ENCODE measurements at regions not wholly inside any gene's neighbourhood (a gene's known extent, or its start where the extent isn't known, plus 50 kb on each side); places are given as distances from the start of the nearest gene placed in this dataset.
A peak's percentile ranks its signal among the peaks of the same experiment; 100 is the strongest.

DNA sequence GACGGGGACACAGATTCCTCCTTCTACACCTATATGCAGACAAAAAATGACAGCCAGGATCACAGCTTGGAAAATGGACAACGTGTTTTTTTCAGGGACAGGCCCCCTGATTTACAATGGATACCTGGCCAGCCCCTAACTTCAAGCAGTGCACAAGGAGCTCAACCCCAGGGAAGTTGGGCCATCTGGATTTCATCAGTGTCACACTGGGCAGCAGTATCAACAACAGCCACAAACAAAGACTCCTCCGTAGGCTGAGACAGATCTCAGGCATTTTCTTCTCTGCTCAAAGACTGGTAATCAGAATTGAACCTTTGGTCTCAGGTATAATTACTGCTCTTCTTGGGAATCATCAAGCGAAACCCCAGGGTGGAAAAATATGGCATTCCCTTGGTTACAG is 374.0 kb downstream of the ZNF608 start:
- no peak for DNase-seq (ENCODE audit: low read depth)

DNA sequence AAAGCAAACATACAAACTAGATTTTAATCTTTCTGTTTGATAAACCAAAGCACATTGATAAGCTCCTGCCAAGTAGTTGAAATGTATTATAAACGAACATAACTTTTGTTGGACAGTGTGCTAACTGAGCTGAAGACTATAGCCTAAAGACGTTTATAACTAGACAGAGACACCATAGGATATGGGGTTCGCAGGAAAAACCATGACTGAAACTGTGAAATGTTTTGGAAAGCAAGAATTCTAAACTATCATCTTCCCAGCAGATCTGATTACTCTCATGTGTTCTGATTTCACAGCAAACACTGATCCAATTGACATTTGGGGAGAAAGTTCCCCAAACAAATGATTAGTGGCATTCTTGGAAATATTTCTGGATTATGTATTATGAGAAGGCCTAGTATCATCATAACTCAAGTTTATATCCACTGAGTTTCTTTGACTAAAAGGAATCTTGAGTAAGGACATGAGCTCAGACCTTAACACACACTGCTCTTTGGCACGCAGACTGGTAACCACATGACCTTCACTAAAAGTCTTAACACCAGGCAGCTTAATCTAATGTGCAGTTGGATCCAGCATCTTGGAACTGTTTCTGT is 375.2 kb downstream of the ZNF608 start:
- DNase-seq (ENCODE audit: low read depth): peak; percentile 58

DNA sequence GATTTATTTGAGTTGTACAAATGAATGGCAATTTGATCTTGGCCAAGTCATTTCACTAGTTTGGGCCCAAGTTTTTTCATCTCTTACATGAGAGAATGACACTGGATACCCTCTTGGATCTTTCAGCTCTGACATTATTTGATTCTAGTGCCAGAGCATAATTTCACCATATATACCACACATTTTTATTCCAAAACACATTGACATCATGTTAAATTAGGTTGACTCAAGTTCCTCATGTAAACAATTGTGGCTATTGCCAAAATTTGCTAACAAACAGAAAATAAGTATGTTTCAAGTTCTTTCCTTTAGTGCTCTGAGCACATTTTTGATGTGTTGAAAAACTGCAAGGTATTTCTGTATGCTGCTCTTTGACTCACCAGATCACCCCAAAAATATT is 375.8 kb downstream of the ZNF608 start:
- no peak for DNase-seq (ENCODE audit: low read depth)

DNA sequence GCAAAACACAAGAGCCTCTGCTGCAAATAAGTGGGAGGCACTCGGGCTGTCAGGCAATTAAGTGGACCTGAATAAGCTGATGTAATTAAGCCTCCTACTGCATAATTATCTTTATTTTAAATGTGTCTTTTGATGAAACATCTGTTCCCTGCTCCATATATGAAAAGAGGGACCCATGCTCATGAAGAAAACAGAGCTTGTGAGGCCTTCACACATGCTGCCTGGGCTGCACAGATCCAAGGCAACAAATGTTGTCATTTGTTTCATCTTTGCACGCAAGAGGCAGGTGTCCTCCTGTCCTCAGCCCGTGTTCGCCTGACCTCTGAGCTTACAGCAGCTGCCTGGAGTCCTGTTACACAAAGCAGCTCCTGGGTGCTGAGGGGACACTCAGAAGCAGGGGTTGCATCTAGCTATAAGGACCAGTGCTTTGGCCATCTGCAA is 381.1 kb downstream of the ZNF608 start:
- no peak for DNase-seq (ENCODE audit: low read depth)

DNA sequence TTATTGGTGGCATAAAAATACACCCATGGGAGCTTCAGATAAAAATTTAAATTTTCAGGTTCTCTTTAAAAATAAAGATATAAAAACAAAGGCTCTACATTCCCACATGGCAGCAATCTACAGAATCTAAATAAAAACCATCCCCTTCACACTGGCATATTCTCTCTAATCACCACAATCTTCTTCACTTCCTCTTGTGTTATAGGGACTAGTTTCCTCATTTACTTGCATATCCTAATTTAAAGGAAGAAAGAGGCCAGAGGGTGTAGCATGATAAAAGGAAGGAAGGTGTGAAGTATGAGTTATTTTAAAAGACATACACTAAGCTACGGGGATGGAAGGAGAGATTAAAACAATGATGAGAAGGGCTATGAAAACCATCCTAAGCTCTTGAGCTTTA is 390.5 kb downstream of the ZNF608 start:
- DNase-seq (ENCODE audit: low read depth): no peak

DNA sequence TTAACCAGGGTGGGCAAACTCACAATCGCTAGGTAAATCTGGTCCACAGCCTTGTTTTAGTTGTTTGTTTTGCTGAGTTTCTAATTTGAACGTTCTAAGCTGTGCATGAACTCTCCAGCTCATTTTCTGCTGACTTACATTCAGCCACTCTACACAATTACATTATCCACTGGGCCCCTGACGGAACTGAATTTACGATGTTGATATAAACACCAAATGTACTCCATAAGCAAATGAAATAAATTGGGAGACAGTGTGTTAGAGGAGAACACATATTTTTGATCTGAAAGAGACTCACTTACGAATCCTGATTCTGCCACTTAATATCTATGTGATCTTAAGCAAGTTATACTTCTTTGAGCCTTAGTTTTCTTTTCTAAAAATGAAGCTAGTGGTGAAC is 393.4 kb downstream of the ZNF608 start:
- DNase-seq (ENCODE audit: low read depth): no peak

DNA sequence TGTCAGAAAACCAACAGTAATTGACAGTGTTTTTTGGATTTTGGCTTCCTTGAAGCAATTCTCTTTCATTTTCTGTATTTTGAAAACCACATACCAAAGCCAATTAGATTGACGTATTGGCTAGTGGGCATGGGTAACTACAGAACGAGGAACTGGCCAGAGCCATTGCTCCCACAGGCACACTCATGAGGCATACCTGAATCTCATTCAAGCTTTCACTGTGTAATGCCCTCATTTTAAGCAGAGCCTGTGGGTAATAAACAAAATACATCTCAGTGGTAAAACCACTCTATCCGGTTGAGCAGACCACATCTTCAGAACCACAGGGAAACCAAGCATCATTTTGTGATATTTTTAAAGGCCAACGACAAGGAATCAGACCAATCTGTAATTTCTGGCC is 394.1 kb downstream of the ZNF608 start:
- DNase-seq (ENCODE audit: low read depth): no peak

DNA sequence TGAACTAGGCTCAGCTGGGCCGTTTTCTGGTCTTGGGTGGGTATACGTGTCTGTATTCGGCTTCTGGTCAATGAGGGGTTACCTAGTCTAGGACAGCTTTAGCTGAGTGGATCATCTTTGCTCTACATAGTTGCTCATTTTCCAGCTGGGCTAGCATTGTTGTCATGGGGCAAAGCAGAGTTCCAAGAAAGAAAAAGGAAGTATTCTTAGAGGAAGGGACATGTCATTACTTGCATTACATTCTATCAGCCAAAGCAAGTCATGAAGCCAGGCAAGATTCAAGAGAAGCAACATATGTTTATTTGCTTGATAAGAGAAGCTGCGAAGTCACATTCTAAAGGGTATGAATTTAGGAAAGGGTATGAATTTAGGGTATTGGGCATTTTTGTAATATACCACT is 396.5 kb downstream of the ZNF608 start:
- no peak for DNase-seq (ENCODE audit: low read depth)

DNA sequence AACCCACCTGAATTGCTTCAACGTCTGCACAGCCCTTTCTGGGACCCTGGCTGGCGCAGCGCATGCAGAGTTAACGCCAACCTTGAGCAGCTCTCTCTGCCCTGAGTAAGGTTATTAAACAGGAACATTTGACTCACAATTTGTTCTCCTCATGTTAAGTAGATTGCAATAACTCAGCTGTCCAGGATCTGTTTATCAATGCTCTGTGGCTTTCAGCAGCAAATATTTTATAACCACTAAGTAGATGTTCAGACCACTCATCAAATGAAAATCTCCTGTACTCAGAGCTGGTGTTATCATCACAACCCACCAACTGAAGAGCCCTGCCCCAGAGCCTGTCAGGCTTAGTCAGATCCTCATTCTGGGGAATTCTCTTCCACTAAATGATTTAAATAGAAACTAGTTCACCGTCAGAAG is 403.0 kb downstream of the ZNF608 start:
- DNase-seq (ENCODE audit: low read depth): peak; percentile 21

DNA sequence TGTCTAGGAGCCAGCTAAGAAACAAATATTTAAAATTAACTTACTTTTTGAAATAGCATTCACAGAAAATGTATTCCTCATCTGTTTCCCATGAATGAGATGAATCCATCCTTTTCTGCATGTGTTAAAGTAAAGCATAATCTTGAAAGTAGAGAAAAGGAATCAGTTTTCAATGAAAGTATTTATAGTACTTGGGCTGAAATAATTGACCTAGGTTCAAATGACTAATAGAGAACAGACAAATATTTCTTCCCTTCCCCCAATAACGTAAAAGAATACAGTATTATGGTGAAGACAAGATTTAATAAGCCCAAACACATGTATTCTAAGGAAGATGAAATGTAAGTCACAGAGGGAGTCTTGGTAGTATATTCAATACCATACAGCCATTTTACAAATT is 403.5 kb downstream of the ZNF608 start:
- DNase-seq (ENCODE audit: low read depth): no peak

DNA sequence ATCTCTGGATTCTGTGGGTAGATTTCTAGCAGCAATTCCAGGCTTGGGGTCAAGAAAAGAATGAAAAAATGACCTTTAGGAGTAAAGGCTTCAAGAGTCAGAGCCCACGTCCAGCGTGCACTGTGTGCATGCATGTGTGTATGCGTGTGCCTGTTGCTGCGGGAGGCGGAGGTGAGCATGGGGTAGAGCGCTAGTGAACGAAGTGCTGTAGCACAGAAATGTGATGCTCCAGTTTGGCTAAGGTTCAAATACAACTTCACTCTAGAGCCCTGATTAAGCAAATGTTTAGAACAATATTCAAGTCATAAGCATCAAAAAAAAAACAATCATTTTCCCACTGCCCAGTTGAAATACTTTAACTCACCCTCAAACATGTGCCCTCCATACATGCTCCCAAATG is 403.9 kb downstream of the ZNF608 start:
- no peak for DNase-seq (ENCODE audit: low read depth)

DNA sequence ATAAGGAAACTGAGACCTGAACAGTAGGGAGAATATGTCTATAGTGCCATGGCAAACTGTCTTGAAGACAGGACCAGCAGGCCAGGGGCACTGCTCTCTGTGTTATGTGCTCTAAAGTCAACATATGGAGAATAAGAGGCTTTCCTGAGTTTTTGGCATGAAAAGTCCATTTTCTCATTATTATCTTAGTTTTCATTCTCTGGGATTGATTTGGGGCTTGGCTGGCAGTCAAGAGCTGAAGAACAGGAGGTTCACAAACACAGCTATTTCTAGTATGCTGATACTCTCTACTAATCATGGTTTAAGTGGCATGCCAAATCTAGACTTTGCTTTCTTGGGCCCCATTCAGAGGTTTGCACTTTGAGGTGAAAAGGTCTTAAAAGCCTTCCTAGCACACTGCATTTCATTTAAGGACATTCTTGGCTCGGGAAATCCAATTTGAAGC is 404.4 kb downstream of the ZNF608 start:
- DNase-seq (ENCODE audit: low read depth): peak; percentile 20

DNA sequence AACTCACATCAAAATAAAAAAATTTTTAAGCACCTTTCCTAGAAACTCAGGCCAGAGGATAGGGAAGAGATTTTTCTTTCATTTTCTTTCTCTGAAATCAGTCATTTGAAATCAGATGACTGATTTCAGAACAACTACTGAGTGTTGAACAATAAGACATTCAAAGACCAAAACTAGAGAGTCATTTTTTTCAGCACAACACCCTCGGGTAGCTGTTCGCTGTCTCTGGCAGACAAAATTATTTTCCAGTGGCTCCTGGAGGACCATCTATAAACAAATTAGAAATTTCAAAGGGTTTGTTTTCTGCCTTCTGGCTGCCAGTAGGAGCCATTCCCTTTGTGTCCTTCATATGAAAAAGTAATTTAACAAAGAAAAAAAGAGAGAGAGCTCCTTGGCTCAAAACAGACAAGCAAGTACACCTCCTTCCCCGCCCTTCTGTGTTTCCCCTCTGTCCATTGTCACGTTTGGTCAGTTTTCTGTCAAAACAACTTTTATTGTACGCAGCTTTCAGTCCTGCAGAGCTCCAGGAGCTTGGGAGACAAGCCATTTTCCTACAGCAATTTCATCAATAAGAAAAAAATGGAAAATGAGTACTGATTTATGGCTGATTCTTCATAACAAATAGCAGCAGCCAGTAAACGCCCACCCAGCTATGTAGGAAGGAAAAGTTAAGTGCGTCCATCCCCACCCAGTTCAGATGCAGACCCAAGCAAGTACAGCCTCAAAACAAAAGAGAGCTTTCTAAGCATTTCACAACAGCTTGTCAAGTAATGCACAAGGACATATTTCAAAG is 405.2 kb downstream of the ZNF608 start:
- no peak for DNase-seq (ENCODE audit: low read depth)

DNA sequence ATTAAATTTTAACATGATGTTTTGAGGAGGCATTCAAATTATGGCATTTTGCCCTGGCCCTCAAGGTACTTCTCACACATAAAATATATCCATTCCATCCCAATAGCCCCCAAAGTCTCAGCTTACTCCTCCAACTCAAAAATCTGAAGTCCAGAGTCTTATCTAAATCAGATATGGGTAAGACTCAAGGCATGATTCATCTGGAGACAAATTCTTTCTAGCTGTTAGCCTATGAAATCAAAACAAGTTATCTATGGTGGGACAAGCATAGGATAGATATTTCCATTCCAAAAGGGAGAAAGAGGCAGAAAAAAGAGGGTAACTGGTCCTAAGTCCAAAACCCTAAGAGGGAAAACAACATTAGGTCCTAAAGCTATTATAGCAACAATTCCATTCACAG is 408.4 kb downstream of the ZNF608 start:
- no peak for DNase-seq (ENCODE audit: low read depth)

DNA sequence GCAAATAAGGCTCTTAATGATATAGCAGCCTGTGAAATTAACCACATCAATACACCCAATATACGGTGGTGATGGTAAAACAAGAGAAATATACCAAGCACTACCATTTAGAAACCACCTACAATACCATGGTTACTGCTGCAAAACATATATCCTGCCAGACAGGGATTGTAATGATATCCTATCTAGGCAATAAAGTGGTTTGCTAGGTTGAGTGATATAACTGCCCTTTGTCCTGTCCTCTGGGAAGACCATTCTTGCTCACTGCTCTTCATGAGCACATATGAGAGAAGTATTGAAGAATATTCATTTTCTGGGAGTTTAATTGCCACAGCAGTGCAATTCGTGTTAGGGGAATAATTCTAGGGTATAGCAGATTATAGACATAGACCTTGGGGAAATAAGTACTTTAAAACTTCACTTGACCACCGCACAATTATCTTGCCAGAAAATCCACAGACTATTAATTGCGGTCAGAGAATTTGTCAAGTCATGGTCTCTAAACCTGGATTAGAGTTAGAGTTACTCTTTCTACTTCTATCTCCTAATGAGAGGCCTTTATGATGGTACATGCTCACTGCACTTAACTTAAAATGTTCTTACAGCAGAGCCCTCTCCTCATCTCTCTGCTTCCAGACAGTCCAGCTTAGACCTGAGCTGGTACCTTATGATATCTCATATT is 413.0 kb downstream of the ZNF608 start:
- DNase-seq (ENCODE audit: low read depth): no peak

DNA sequence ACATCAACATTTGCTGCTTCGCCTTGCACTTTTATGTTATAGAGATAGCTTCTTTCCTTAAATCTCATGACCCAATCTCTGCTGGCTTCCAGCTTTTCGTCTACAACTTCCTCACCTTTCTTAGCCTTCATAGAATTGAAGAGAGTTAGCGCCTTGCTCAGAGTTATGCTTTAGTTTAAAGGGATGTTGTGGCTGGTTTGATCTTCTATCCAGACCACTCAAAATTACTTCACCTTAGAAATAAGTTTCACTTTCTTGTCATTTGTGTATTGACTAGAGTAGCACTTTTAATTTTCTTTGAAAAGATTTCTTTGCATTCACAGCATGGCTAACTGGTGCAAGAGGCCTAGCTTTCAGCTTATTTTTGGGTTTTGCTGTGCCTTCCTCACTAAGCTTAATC is 414.2 kb downstream of the ZNF608 start:
- no peak for DNase-seq (ENCODE audit: low read depth)

DNA sequence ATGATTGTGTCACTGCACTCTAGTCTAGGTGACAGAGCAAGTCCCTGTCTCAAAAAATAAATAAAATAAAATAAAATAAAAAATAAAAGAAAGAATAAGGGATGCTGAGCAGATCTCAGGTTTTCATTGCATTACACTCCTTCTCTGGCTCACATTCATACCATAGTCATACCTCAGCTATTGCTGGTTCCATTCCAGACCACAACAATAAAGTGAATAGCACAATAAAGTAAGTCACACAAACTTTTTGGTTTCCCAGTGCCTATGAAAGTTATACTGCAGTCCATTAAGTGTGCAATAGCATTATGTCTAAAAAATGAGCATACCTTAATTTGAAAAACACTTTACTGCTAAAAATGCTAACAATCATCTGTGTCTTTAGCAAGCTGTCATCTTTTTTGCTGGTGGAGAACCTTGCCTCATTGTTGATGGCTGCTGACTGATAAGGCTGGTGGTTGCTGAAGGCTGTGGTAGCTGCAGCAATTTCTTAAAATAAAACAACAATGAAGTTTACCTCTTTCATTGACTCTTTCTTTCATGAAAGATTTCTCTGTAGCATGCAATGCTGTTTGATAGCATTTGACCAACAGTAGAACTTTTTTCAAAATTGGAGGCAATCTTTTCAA is 415.7 kb downstream of the ZNF608 start:
- DNase-seq (ENCODE audit: low read depth): no peak

DNA sequence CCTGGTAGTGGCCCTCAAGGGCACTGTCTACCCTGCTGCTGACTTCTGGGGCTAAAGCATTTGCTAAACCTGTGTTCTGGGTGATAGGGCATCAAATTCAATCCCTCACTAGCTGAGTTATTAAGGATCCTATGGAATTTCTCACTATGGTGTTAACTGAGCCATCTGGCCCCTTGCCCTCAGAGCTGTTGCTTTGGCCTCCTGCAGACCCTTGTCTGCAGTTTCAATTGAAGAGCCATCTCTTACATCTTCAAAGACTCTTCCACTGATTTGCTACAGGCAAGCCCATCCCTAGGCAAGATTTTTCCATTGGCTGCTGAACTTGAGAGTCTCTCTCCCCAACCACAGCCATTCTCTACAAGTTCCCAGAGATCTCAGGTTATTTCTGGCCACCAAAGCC is 418.2 kb downstream of the ZNF608 start:
- no peak for DNase-seq (ENCODE audit: low read depth)

DNA sequence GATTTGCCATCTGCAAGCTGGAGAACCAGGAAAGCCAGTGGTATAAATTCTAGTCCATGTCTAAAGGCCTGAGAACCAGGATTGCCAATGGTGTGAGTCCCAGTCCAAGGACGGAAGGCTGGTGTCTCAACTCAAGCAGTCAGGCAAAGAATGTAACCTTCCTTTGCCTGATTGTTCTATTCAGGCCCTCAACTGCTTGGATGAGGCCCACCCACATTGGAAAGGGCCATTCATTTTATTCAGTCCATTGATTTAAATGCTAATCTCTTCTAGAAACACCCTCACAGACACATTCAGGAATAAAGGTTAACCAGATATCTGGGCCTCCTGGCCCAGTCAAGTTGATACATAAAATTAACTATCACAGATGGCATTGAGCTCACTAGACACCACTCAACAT is 427.8 kb downstream of the ZNF608 start:
- DNase-seq (ENCODE audit: low read depth): no peak

DNA sequence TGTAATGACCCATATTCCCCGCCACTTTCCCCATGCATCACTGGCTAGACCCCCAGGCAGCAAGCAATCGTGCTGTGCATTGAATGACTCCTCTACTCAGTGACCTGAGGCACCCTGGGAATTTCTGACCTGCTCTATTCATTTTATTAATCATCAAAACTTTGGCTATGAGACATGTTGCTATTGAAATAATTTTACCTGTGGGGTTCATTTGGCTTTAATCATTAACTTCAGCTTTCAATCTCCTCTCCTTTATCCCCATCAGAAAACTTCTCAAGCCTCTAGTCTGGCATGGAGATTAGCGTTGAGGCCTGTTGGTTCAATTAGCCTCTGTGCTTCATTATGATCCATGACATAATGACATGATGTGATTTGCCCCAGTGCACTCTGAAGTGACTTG is 429.0 kb downstream of the ZNF608 start:
- no peak for DNase-seq (ENCODE audit: low read depth)

DNA sequence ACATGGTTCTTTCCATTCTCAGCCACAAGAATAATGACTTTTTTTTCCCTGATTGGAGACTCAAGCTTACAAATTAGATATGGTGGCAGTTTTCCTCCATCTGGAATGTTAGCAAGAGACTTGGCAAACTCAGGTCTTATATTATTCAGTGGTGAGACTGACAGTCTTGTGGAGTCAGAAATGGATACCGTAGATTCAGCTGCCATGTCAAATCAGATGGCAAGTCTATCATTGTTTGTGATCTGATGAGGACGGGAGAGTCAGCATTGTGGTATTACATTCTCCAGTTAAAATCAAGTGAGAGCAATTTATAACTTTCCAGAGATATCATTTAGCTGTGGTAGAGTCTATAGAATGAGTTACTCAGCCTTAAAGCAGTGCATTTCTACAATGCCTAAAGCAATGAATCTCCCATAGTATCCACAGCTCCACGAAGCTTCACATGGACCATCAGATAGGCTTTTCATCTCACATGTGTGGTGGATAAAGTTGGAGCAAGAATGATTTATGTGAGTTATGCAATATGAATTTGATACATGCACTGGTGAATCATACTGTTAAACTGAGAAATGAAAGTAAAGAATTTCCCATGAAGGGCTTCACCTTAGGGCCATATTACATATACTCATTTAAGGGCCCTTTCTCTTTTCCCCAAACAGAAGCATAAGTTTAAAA is 430.6 kb downstream of the ZNF608 start:
- DNase-seq (ENCODE audit: low read depth): no peak

DNA sequence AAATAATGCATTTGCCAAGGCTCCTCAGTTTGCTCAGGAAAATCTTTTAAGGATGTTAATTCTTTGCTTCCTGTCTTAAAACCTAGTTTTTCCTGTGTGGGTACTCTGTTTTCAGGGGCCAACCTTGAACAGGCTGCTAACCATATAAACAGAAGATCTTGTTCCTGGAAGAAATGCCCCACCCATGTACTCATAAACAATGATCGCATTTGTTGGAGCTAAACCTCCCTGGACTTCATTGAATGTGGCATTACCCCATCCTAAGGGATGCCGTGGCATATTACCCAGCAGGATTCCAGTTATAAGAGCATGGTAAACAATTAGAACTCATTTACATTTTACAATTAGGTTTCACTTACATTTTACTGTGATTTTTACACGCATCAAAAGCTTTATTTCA is 436.0 kb downstream of the ZNF608 start:
- DNase-seq (ENCODE audit: low read depth): no peak
